ENCODE measurements at regions not wholly inside any gene's neighbourhood (a gene's known extent, or its start where the extent isn't known, plus 50 kb on each side); places are given as distances from the start of the nearest gene placed in this dataset.

- TF ChIP-seq PAXIP1 (CRISPR knock-in tag; conservative IDR thresholded peaks at IDR 0.05): no peak
- no peak for TF ChIP-seq SALL1 (CRISPR knock-in tag; IDR thresholded peaks at IDR 0.05)
- no peak for TF ChIP-seq REST (IDR thresholded peaks at IDR 0.05; ENCODE audit: borderline replicate concordance in 1 of 2, low read depth in 1 of 2, low read length in 2 of 2)
- TF ChIP-seq TEAD2 (CRISPR knock-in tag; IDR thresholded peaks at IDR 0.05): no peak
- no peak for TF ChIP-seq RXRA (CRISPR knock-in tag; IDR thresholded peaks at IDR 0.05)
- no peak for TF ChIP-seq ZNF674 (CRISPR knock-in tag; IDR thresholded peaks at IDR 0.05; ENCODE audit: low read depth)
- TF ChIP-seq ZBTB3 (CRISPR knock-in tag; IDR thresholded peaks at IDR 0.05; ENCODE audit: borderline replicate concordance, low read depth): no peak
- TF ChIP-seq ZNF672 (CRISPR knock-in tag; IDR thresholded peaks at IDR 0.05): no peak
- TF ChIP-seq KDM2A (CRISPR knock-in tag; IDR thresholded peaks at IDR 0.05; ENCODE audit: borderline replicate concordance, low read depth): no peak
- TF ChIP-seq JUNB (CRISPR knock-in tag; IDR thresholded peaks at IDR 0.05; ENCODE audit: borderline replicate concordance): no peak
Measured at GRCh38 chr15:47352217-47352616, 365.1 kb upstream of the SEMA6D start (continued).
